ENCODE measurements at regions not wholly inside any gene's neighbourhood (a gene's known extent, or its start where the extent isn't known, plus 50 kb on each side); places are given as distances from the start of the nearest gene placed in this dataset.
A peak's percentile ranks its signal among the peaks of the same experiment; 100 is the strongest.

- H3K9me1 ChIP-seq (ENCODE audit: control insufficient read depth, extremely low read depth, insufficient read depth, low read length): no peaks in the 10 kb centered on the region
- H3K4me2 ChIP-seq (ENCODE audit: control insufficient read depth, extremely low read depth, insufficient read depth, low read depth, low read length): no peak overlapping the region
- H3K36me3 ChIP-seq (ENCODE audit: control insufficient read depth in 2 of 2, extremely low read depth in 1 of 2, insufficient read depth in 2 of 2, low read length in 2 of 2): no peaks in the 10 kb centered on the region
- FAIRE-seq (no peak), DNase-seq (ENCODE audit: low read depth, low spot score) (no peak)
- H3K4me3 ChIP-seq (ENCODE audit: control insufficient read depth in 2 of 3, extremely low read depth in 1 of 3, insufficient read depth in 2 of 3, low read depth in 1 of 3, low read length in 3 of 3): no peak overlapping the region
- no peaks in the 10 kb centered on the region for H3K27me3 ChIP-seq (ENCODE audit: control insufficient read depth, extremely low read depth, insufficient read depth, low read length)
- no peak overlapping the region for H3K27ac ChIP-seq (ENCODE audit: control insufficient read depth, insufficient read depth, low read length)
- H4K20me1 ChIP-seq (ENCODE audit: control insufficient read depth, extremely low read depth, insufficient read depth, low read length): no peaks in the 10 kb centered on the region
- dilution Hi-C loops (cut with MboI; ENCODE audit: extremely low pct_ligation_motif_present, low sequenced_read_pairs): no loop called here
- H3K79me2 ChIP-seq (ENCODE audit: control insufficient read depth, insufficient read depth, low read length): no peaks in the 10 kb centered on the region
- H3K9me3 ChIP-seq (ENCODE audit: control insufficient read depth, low read depth, low read length): no peaks in the 10 kb centered on the region
- no peak overlapping the region for H3K9ac ChIP-seq (ENCODE audit: control insufficient read depth, extremely low read depth, insufficient read depth, low read length)
- no peak overlapping the region for H2AFZ ChIP-seq (ENCODE audit: control insufficient read depth, low read length)
- TF ChIP-seq EZH2 (IDR thresholded peaks at IDR 0.05; ENCODE audit: low read length): no peak
- TF ChIP-seq CTCF (optimal IDR thresholded peaks at IDR 0.05 in 1 of 3, IDR thresholded peaks at IDR 0.05 in 1 of 3, conservative IDR thresholded peaks at IDR 0.05 in 1 of 3; ENCODE audit: extremely low read depth in 1 of 3, insufficient read depth in 2 of 3, low read length in 3 of 3): no peak
- H3K4me1 ChIP-seq (ENCODE audit: control insufficient read depth, extremely low read depth, insufficient read depth, low read length): no peaks in the 10 kb centered on the region
Measured at GRCh38 chr12:60114169-60114568, 518.3 kb downstream of the SLC16A7 start.

GRCh38 chr12:60119327-60119726 lies 523.5 kb downstream of the SLC16A7 start:
- dilution Hi-C loops (cut with MboI; ENCODE audit: extremely low pct_ligation_motif_present, low sequenced_read_pairs): no loop called here

More at GRCh38 chr12:60119327-60119726, 523.5 kb downstream of the SLC16A7 start:
- Histone ChIP-seq H3K4me2 (ENCODE audit: control insufficient read depth, extremely low read depth, insufficient read depth, low read depth, low read length) (no peak overlapping the region), H2AFZ (ENCODE audit: control insufficient read depth, low read length) (peak overlapping the region; percentile 10), H3K9me3 (ENCODE audit: control insufficient read depth, low read depth, low read length) (no peaks in the 10 kb centered on the region), H3K4me3 (ENCODE audit: control insufficient read depth in 2 of 3, extremely low read depth in 1 of 3, insufficient read depth in 2 of 3, low read depth in 1 of 3, low read length in 3 of 3) (no peak overlapping the region), H3K36me3 (ENCODE audit: control insufficient read depth in 2 of 2, extremely low read depth in 1 of 2, insufficient read depth in 2 of 2, low read length in 2 of 2) (no peaks in the 10 kb centered on the region), H3K9me1 (ENCODE audit: control insufficient read depth, extremely low read depth, insufficient read depth, low read length) (no peaks in the 10 kb centered on the region), H3K79me2 (ENCODE audit: control insufficient read depth, insufficient read depth, low read length) (no peaks in the 10 kb centered on the region), H3K27ac (ENCODE audit: control insufficient read depth, insufficient read depth, low read length) (no peak overlapping the region), H3K4me1 (ENCODE audit: control insufficient read depth, extremely low read depth, insufficient read depth, low read length) (no peaks in the 10 kb centered on the region), H4K20me1 (ENCODE audit: control insufficient read depth, extremely low read depth, insufficient read depth, low read length) (no peaks in the 10 kb centered on the region), H3K27me3 (ENCODE audit: control insufficient read depth, extremely low read depth, insufficient read depth, low read length) (no peaks in the 10 kb centered on the region), H3K9ac (ENCODE audit: control insufficient read depth, extremely low read depth, insufficient read depth, low read length) (no peak overlapping the region)
- TF ChIP-seq EZH2 (IDR thresholded peaks at IDR 0.05; ENCODE audit: low read length) (no peak), CTCF (optimal IDR thresholded peaks at IDR 0.05 in 1 of 3, IDR thresholded peaks at IDR 0.05 in 1 of 3, conservative IDR thresholded peaks at IDR 0.05 in 1 of 3; ENCODE audit: extremely low read depth in 1 of 3, insufficient read depth in 2 of 3, low read length in 3 of 3) (no peak)
- FAIRE-seq: no peak
- DNase-seq (ENCODE audit: low read depth, low spot score): no peak
